ENCODE measurements at regions not wholly inside any gene's neighbourhood (a gene's known extent, or its start where the extent isn't known, plus 50 kb on each side); places are given as distances from the start of the nearest gene placed in this dataset.
"Not testable (repeated sequence)": the region's sequence is repeated elsewhere in the genome, so short reads cannot be mapped to it uniquely, and the experiment has no call there.

GRCh38 chr6:134436950-134437349 lies 119.0 kb upstream of the SGK1 start:
- Mint-ChIP-seq H3K36me3 (ENCODE audit: low read depth) (no peaks in the 10 kb centered on the region), H3K27me3 (ENCODE audit: low read depth) (no peaks in the 10 kb centered on the region), H3K9me3 (no peaks in the 10 kb centered on the region), H3K27ac (peak overlapping the region; percentile 93), H3K4me1 (ENCODE audit: low read depth) (peaks cover 35% of the 10 kb centered on the region), H3K4me3 (peak overlapping the region; percentile 78)
- no peak for DNase-seq (ENCODE audit: low spot score)

- Mint-ChIP-seq H3K27me3 (ENCODE audit: low read depth) (no peaks in the 10 kb centered on the region), H3K36me3 (ENCODE audit: low read depth) (no peaks in the 10 kb centered on the region), H3K4me1 (ENCODE audit: low read depth) (peaks cover 35% of the 10 kb centered on the region), H3K9me3 (no peaks in the 10 kb centered on the region), H3K4me3 (peak overlapping the region; percentile 78), H3K27ac (peak overlapping the region; percentile 93)
- peak; percentile 83 for DNase-seq (ENCODE audit: low spot score)
Measured at GRCh38 chr6:134436281-134436815, 118.4 kb upstream of the SGK1 start.

- peak overlapping the region; percentile 93 for H3K27ac Mint-ChIP-seq
Measured at GRCh38 chr6:134435814-134436280, 117.9 kb upstream of the SGK1 start.

DNA sequence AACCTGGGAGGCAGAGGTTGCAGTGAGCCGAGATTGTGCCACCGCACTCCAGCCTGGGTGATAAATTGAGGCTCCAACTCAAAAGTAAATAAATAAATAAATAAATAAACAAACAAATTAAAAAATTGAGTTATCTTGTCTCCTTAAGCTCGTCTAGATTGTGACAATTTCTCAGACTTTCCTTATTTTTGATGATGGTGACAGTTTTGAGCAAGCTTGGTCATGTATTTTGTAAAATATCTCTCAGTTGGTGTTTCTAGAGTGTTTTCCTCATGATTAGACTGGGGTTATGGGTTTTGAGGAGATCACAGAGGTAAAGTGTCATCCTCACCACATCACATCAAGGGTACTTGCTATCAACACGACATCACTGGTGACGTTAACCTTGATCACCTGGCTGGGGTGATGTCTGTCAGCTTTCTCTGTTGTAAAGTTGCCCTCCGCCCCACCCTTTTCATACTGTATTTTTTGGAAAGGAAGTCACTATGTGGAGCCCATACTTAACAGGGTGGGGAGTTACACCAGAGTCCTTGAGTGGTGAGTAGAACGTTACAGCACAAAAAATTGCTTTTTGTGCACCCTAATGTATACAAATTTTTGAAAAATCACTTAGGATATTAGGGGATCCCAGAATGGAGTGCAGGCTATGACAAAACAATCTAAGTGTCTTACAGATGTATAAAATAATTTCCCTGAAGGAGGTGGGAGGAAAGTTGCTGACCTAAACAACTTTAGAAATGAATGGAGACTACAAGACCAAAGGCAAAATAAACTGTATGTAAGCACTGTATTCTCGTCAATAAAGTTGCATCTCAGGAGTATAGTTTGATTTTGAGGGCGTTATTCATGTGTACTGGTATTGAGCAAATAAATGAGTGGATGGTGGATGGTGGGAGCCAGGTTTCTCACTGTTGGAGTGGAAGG lies 116.4 kb upstream of the SGK1 start:
- Mint-ChIP-seq H3K9me3 (no peaks in the 10 kb centered on the region), H3K4me1 (ENCODE audit: low read depth) (peaks cover 33% of the 10 kb centered on the region), H3K27ac (no peak overlapping the region), H3K4me3 (no peak overlapping the region), H3K36me3 (ENCODE audit: low read depth) (no peaks in the 10 kb centered on the region), H3K27me3 (ENCODE audit: low read depth) (no peaks in the 10 kb centered on the region)
- DNase-seq (ENCODE audit: low spot score), result no peak

More at GRCh38 chr6:134435814-134436280, 117.9 kb upstream of the SGK1 start:
- Mint-ChIP-seq H3K4me1 (ENCODE audit: low read depth) (peaks cover 35% of the 10 kb centered on the region), H3K36me3 (ENCODE audit: low read depth) (no peaks in the 10 kb centered on the region), H3K9me3 (no peaks in the 10 kb centered on the region), H3K4me3 (peak overlapping the region; percentile 78), H3K27me3 (ENCODE audit: low read depth) (no peaks in the 10 kb centered on the region)
- no peak for DNase-seq (ENCODE audit: low spot score)

GRCh38 chr6:134432036-134432435 lies 114.1 kb upstream of the SGK1 start:
- Mint-ChIP-seq H3K4me3 (no peak overlapping the region), H3K36me3 (ENCODE audit: low read depth) (no peaks in the 10 kb centered on the region), H3K4me1 (ENCODE audit: low read depth) (peaks cover 24% of the 10 kb centered on the region), H3K27me3 (ENCODE audit: low read depth) (no peaks in the 10 kb centered on the region), H3K27ac (no peak overlapping the region), H3K9me3 (no peaks in the 10 kb centered on the region)
- no peak for DNase-seq (ENCODE audit: low spot score)

GRCh38 chr6:134431421-134431859 lies 113.5 kb upstream of the SGK1 start:
- Mint-ChIP-seq H3K9me3 (no peaks in the 10 kb centered on the region), H3K4me3 (no peak overlapping the region), H3K27ac (no peak overlapping the region), H3K27me3 (ENCODE audit: low read depth) (no peaks in the 10 kb centered on the region), H3K36me3 (ENCODE audit: low read depth) (no peaks in the 10 kb centered on the region), H3K4me1 (ENCODE audit: low read depth) (peaks cover 18% of the 10 kb centered on the region)
- DNase-seq (ENCODE audit: low spot score), result no peak

- peaks cover 10% of the 10 kb centered on the region for H3K4me1 Mint-ChIP-seq (ENCODE audit: low read depth)
- no peaks in the 10 kb centered on the region for H3K36me3 Mint-ChIP-seq (ENCODE audit: low read depth)
- H3K4me3 Mint-ChIP-seq, result no peak overlapping the region
- H3K27ac Mint-ChIP-seq, result no peak overlapping the region
- no peak for DNase-seq (ENCODE audit: low spot score)
- no peaks in the 10 kb centered on the region for H3K27me3 Mint-ChIP-seq (ENCODE audit: low read depth)
- H3K9me3 Mint-ChIP-seq, result no peaks in the 10 kb centered on the region
Measured at GRCh38 chr6:134429861-134430380, 112.0 kb upstream of the SGK1 start.

DNA sequence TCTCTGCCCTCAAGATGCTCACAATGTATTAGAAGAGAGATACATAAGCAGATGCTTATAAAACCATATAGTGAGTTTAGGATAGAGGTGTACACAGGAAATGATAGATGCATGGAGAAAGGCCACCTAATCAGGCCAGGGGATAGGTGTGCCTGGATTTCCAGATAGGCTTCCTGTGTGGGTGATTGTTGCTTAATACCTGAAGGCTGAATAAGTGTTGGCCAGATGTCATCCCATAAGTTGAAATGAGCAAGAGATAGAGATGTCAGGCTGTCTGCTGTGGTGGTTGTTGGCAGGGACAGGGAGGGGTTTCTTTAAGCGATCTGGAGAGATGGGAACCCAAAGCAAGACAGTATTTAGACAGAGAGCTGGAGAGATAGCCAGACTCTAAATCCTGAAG lies 109.8 kb upstream of the SGK1 start:
- Mint-ChIP-seq H3K4me1 (ENCODE audit: low read depth) (peaks cover 9% of the 10 kb centered on the region), H3K36me3 (ENCODE audit: low read depth) (no peaks in the 10 kb centered on the region), H3K9me3 (no peaks in the 10 kb centered on the region), H3K27ac (no peak overlapping the region), H3K4me3 (no peak overlapping the region), H3K27me3 (ENCODE audit: low read depth) (no peaks in the 10 kb centered on the region)
- DNase-seq (ENCODE audit: low spot score), result no peak

DNA sequence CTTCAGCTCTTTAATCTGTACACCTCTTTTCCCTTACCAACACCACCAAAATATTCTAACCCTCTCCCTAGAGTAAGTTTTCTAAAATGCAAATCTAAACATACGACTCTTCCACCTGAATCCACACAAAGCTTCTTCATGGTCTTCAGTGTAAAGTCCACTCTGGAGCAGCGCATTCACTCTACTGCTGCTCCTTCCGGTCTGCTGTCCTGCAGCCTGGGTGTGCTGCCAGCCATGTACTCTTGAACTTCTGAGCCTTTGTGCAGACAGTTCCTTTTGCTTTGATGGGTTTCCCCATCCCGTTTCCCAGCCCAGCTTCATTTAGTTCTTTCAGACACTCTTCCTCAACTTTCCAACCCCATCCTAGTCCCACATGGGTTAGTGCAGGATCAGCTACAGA lies 108.7 kb upstream of the SGK1 start:
- Mint-ChIP-seq H3K4me1 (ENCODE audit: low read depth) (peaks cover 9% of the 10 kb centered on the region), H3K9me3 (no peaks in the 10 kb centered on the region), H3K27me3 (ENCODE audit: low read depth) (no peaks in the 10 kb centered on the region), H3K4me3 (no peak overlapping the region), H3K36me3 (ENCODE audit: low read depth) (no peaks in the 10 kb centered on the region), H3K27ac (no peak overlapping the region)
- no peak for DNase-seq (ENCODE audit: low spot score)

DNA sequence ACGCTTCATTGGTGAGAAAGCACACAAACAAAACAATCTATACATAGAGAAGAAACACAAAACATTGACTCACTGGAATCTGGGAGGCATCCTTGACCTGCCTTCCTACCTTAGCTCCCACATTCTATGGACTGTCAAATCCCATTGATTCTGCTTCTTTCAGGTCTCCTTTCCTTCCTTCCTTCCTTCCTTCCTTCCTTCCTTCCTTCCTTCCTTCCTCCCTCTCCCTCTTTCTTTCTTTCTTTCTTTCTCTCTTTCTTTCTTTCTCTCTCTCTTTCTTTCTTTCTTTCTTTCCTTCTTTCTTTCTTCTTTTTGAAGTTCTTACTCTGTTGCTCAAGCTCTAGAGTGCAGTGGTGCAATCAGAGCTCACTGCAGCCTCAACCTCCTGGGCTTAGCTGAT lies 108.0 kb upstream of the SGK1 start:
- H3K9me3 Mint-ChIP-seq; DNase-seq (ENCODE audit: low spot score); H3K27me3 Mint-ChIP-seq (ENCODE audit: low read depth); H3K36me3 Mint-ChIP-seq (ENCODE audit: low read depth); H3K4me1 Mint-ChIP-seq (ENCODE audit: low read depth); H3K27ac Mint-ChIP-seq; H3K4me3 Mint-ChIP-seq: not testable (repeated sequence)

GRCh38 chr6:134425513-134425912 lies 107.6 kb upstream of the SGK1 start:
- DNase-seq (ENCODE audit: low spot score), result no peak
- Mint-ChIP-seq H3K9me3 (no peaks in the 10 kb centered on the region), H3K36me3 (ENCODE audit: low read depth) (no peaks in the 10 kb centered on the region), H3K27ac (no peak overlapping the region), H3K4me1 (ENCODE audit: low read depth) (peaks cover 11% of the 10 kb centered on the region), H3K4me3 (no peak overlapping the region), H3K27me3 (ENCODE audit: low read depth) (no peaks in the 10 kb centered on the region)

- Mint-ChIP-seq H3K36me3 (ENCODE audit: low read depth) (no peaks in the 10 kb centered on the region), H3K4me3 (no peak overlapping the region), H3K4me1 (ENCODE audit: low read depth) (peaks cover 11% of the 10 kb centered on the region), H3K27me3 (ENCODE audit: low read depth) (no peaks in the 10 kb centered on the region), H3K27ac (no peak overlapping the region), H3K9me3 (no peaks in the 10 kb centered on the region)
- no peak for DNase-seq (ENCODE audit: low spot score)
Measured at GRCh38 chr6:134424798-134425170, 106.9 kb upstream of the SGK1 start.

DNA sequence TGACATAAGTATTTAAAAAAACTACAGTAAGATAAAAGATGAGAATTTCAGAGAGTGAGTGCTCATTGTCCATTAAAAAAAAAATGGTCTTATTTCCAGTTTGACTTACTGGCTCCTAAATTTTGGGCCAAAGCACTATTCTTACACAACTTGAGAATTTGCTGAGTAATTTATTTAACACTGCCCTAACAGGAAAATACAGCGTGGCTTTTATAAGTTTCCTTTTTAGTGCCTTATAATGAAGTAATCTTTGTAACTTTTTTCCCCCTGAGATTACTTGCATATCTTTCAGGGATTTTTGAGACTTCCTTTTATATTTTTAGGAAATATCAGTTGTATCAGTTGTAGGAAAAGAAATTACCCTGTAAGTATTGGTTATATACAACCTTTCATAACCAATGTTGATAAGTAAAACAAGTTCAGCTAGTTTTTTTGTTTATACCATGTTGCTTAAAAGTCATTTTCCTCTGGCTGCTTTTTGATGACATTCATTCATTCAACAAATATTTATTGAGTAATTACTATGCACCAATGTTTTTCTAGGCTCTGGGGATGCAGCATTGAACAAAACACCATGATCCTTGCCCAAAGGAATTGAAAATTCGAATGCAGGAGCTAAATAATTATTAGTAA lies 106.4 kb upstream of the SGK1 start:
- H3K27ac Mint-ChIP-seq, result no peak overlapping the region
- H3K27me3 Mint-ChIP-seq (ENCODE audit: low read depth), result no peaks in the 10 kb centered on the region

More for the DNA sequence above, 106.4 kb upstream of the SGK1 start:
- no peak overlapping the region for H3K4me3 Mint-ChIP-seq
- H3K4me1 Mint-ChIP-seq (ENCODE audit: low read depth), result peaks cover 11% of the 10 kb centered on the region
- DNase-seq (ENCODE audit: low spot score), result no peak
- H3K36me3 Mint-ChIP-seq (ENCODE audit: low read depth), result no peaks in the 10 kb centered on the region
- no peaks in the 10 kb centered on the region for H3K9me3 Mint-ChIP-seq
